Mucosa of descending colon (tissue), 3 donors: ENCODE measurements at regions not wholly inside any gene's neighbourhood (a gene's known extent, or its start where the extent isn't known, plus 50 kb on each side); places are given as distances from the start of the nearest gene placed in this dataset.
"Not testable (repeated sequence)": the region's sequence is repeated elsewhere in the genome, so short reads cannot be mapped to it uniquely, and the experiment has no call there.

Source experiments
- ATAC-seq: fragments of 200-7000 bp; cut with Tn5 transposase; one replicate; pipeline ENCODE4 v1.9.1; 2020; ENCODE audit warnings: mild to moderate bottlenecking, moderate library complexity
- DNase-seq, 3 donors: peaks; one replicate each; pipeline ENCODE4 v3.0.0-alpha.2; 2020
- H3K36me3 ChIP-seq: fragments of 200-600 bp; one replicate; pipeline ENCODE4 v1.8.0; 2021; ENCODE audit warnings: low read depth, mild to moderate bottlenecking
- H3K4me1 ChIP-seq: fragments of 200-600 bp; one replicate; pipeline ENCODE4 v1.8.0; 2021; ENCODE audit warnings: low read depth, mild to moderate bottlenecking
- H3K4me3 ChIP-seq: fragments of 200-600 bp; one replicate; pipeline ENCODE4 v1.8.0; 2021; ENCODE audit warnings: mild to moderate bottlenecking
- H3K9me3 ChIP-seq: fragments of 200-600 bp; one replicate; pipeline ENCODE4 v1.8.0; 2021; ENCODE audit warnings: mild to moderate bottlenecking
- intact Hi-C, 2 donors: fragments of 100-400 bp; cut with DNase I in 1 of 2; cut with micrococcal nuclease in 1 of 2; formaldehyde crosslinking; loops; one replicate each; pipeline versions ENCODE4 v1.11.0 to v1.11.1; 2022; cut with DNase I, micrococcal nuclease
- TF ChIP-seq, protein P1 (sequence below): fragments of 200-600 bp; IDR thresholded peaks from one replicate; pipeline ENCODE4 v1.8.0; 2022; ENCODE audit warnings: antibody characterized with exemption, mild to moderate bottlenecking
- donor health status: DM: no; HTN: no; CAD: no; lungs with moderate emphysema.
- donor health status: DM: no; HTN: no; CAD: no.
- donor health status: DM: no; HTN: yes; CAD: no.

DNA sequence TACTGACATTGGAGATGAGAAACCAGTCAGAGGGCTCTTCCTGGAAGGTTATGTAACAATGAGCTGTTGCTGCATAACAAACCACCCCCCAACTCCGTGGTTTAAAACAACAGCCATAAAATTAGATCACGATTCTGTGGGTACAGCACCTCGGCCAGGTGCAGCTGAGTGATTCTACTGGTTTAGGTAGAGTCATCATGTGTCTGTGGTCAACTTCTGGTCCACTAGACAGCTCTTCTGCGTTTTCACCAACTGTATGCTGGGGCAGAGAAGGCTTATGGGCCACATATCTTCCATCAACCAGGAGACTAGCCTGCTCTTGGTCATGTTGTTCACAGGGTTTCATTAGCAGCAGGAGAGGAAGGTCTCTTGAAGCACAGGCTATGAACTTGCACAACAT is 585.5 kb downstream of the KCTD12 start:
- intact Hi-C loops: no loop called here
- TF ChIP-seq, protein P1, sequence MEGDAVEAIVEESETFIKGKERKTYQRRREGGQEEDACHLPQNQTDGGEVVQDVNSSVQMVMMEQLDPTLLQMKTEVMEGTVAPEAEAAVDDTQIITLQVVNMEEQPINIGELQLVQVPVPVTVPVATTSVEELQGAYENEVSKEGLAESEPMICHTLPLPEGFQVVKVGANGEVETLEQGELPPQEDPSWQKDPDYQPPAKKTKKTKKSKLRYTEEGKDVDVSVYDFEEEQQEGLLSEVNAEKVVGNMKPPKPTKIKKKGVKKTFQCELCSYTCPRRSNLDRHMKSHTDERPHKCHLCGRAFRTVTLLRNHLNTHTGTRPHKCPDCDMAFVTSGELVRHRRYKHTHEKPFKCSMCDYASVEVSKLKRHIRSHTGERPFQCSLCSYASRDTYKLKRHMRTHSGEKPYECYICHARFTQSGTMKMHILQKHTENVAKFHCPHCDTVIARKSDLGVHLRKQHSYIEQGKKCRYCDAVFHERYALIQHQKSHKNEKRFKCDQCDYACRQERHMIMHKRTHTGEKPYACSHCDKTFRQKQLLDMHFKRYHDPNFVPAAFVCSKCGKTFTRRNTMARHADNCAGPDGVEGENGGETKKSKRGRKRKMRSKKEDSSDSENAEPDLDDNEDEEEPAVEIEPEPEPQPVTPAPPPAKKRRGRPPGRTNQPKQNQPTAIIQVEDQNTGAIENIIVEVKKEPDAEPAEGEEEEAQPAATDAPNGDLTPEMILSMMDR: no peak
- Histone ChIP-seq H3K4me1 (no peaks in the 10 kb centered on the region), H3K36me3 (no peaks in the 10 kb centered on the region), H3K9me3 (no peaks in the 10 kb centered on the region), H3K4me3 (no peak overlapping the region)
- no peak for ATAC-seq
- DNase-seq: no peak

DNA sequence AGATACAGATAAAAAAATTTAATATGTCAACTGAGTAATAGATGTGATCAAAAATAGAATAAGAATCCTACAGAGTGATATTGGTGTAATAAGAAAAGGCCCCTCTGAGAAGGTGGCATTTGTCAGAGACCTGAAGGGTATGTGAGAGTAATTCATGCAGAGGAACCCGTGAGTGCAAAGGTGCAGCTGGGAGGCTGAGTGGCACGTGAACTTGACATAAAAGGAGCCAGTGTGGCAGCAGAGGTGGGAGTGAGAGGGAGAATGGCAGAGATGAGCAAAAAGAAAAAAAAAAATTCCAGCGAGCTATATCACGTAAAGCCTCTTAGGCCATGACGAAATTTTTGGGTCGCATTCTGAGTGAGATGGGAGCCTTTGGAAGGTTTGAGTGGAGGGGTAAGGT is 588.9 kb downstream of the KCTD12 start:
- H3K36me3 ChIP-seq: no peaks in the 10 kb centered on the region
- H3K4me1 ChIP-seq: no peaks in the 10 kb centered on the region
- TF ChIP-seq, protein P1: no peak
- H3K4me3 ChIP-seq: no peak overlapping the region
- no peaks in the 10 kb centered on the region for H3K9me3 ChIP-seq
- DNase-seq: no peak
- intact Hi-C loops: no loop called here
- ATAC-seq: no peak

DNA sequence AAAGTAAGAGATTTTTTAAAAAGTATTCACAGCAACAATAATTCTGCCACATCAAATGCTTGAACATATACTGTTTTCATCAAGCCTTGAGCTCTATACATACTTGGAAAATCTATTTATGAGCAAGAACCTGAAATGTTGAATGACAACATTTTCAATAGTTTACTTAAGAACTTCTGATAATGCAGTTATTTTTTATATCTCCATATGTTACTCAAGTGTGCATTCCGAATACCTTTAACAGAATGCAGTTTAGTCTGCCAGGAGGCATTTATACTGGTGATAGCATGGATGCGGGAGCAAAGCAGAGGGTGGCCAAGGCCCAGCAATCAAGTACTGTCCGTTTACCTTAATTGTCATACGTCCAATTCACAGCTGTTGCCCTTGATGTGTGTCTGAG is 589.5 kb downstream of the KCTD12 start:
- DNase-seq (no peak), ATAC-seq (no peak)
- H3K4me3 ChIP-seq: no peak overlapping the region
- TF ChIP-seq, protein P1: no peak
- no peaks in the 10 kb centered on the region for H3K36me3 ChIP-seq
- H3K4me1 ChIP-seq: no peaks in the 10 kb centered on the region
- H3K9me3 ChIP-seq: no peaks in the 10 kb centered on the region
- intact Hi-C loops: no loop called here

DNA sequence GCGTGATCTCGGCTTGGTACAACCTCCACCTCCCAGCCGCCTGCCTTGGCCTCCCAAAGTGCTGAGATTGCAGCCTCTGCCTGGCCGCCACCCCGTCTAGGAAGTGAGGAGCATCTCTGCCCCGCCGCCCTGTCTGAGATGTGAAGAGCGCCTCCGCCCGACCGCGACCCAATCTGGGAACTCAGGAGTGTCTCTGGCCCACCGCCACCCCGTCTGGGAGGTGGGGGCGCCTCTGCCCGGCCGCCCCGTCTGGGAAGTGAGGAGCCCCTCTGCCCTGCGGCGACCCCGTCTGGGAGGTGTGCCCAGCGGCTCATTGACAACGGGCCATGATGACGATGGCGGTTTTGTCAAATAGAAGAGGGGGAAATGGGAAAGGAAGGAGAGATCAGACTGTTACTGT is 591.2 kb downstream of the KCTD12 start:
- H3K36me3 ChIP-seq, H3K4me3 ChIP-seq, H3K4me1 ChIP-seq, H3K9me3 ChIP-seq, intact Hi-C loops, ATAC-seq: not testable (repeated sequence)
- peak in 1 of 3 donors; percentile 48 for DNase-seq

DNA sequence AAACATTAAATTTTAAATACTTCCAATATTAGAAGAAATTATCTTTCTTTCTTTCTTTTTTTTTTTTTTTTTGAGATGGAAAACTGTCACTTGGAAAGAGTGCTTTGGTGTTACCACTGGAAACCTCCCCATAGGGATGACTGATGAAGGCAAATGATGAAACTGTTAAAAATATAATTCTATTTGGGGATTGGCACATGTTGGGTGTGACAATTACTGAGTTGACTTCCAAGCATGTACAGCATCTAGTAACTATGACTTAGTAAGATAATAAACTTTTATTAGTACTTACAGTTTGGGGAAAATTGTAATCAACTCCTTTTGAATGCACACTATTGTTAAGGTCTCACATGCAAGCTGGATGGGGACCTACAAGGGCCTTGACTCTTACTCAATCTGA is 592.5 kb downstream of the KCTD12 start:
- Histone ChIP-seq H3K4me1 (no peaks in the 10 kb centered on the region), H3K9me3 (no peaks in the 10 kb centered on the region), H3K4me3 (no peak overlapping the region), H3K36me3 (no peaks in the 10 kb centered on the region)
- intact Hi-C loops: no loop called here
- ATAC-seq (no peak), DNase-seq (no peak)
- TF ChIP-seq, protein P1: no peak

DNA sequence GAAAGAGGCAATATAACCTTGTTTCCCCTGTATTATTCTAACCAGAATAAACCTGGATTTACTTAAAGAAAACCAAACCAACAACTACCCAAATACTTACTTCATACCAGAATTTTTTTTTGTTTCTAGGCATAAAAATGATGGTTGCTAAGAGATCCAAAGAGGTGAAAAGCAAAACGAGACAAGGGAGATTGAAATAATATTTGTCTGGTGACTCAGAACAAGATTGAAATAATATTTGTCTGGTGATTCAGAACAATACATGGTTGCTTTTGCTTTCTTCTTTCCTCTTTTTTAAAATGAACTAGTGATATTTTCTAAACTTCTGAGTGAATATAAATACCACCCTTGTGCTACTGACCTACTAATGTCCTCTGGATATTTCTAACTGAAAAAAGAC is 592.9 kb downstream of the KCTD12 start:
- H3K4me3 ChIP-seq: no peak overlapping the region
- intact Hi-C loops: no loop called here
- DNase-seq: no peak
- no peaks in the 10 kb centered on the region for H3K36me3 ChIP-seq
- H3K9me3 ChIP-seq: no peaks in the 10 kb centered on the region
- H3K4me1 ChIP-seq: no peaks in the 10 kb centered on the region
- TF ChIP-seq, protein P1: no peak
- no peak for ATAC-seq
